MM.1S (cell line): ENCODE measurements at regions not wholly inside any gene's neighbourhood (a gene's known extent, or its start where the extent isn't known, plus 50 kb on each side); places are given as distances from the start of the nearest gene placed in this dataset.
"Not testable (repeated sequence)": the region's sequence is repeated elsewhere in the genome, so short reads cannot be mapped to it uniquely, and the experiment has no call there.

Experiments
- DNase-seq: peaks from one replicate; pipeline ENCODE4 v3.0.0-alpha.2; 2015
- H2AFZ ChIP-seq: fragments of 300-600 bp; sonication (generic); 2 replicates; pipeline ENCODE4 v1.6.0; 2016; ENCODE audit warnings: antibody characterized with exemption, low read length
- H3F3A ChIP-seq: fragments of 300-600 bp; sonication (generic); 2 replicates; pipeline ENCODE4 v1.6.1; 2016; ENCODE audit warnings: mild to moderate bottlenecking, antibody characterized with exemption, low read length, moderate library complexity, mixed read lengths; ENCODE audit not compliant: insufficient read depth
- H3K27ac ChIP-seq: fragments of 300-600 bp; sonication (generic); 2 replicates; pipeline ENCODE4 v1.5.1; 2016; ENCODE audit warnings: mild to moderate bottlenecking, low read length
- H3K27me3 ChIP-seq: fragments of 300-600 bp; sonication (generic); replicated peaks from 2 replicates; pipeline ENCODE4 v1.6.0; 2016; ENCODE audit warnings: low read length; ENCODE audit not compliant: insufficient read depth
- H3K36me3 ChIP-seq: fragments of 300-600 bp; sonication (generic); replicated peaks from 2 replicates; pipeline ENCODE4 v1.6.1; 2016; ENCODE audit warnings: mild to moderate bottlenecking, low read length, mixed read lengths; ENCODE audit not compliant: insufficient read depth
- H3K4me1 ChIP-seq: fragments of 300-600 bp; sonication (generic); 2 replicates; pipeline ENCODE4 v1.6.1; 2016; ENCODE audit warnings: low read length, mixed read lengths
- H3K4me2 ChIP-seq: fragments of 300-600 bp; sonication (generic); 2 replicates; pipeline ENCODE4 v1.6.0; 2016; ENCODE audit warnings: low read depth, low read length
- H3K4me3 ChIP-seq: fragments of 300-600 bp; sonication (generic); 2 replicates; pipeline ENCODE4 v1.5.1; 2016; ENCODE audit warnings: low read length, mixed read lengths
- H3K79me2 ChIP-seq: fragments of 300-600 bp; sonication (generic); 2 replicates; pipeline ENCODE4 v1.6.1; 2016; ENCODE audit warnings: mixed run types, low read length, mixed read lengths
- H3K9ac ChIP-seq: fragments of 300-600 bp; sonication (generic); 2 replicates; pipeline ENCODE4 v1.6.1; 2016; ENCODE audit warnings: low read length, mixed read lengths
- H3K9me2 ChIP-seq: fragments of 300-600 bp; sonication (generic); replicated peaks from 2 replicates; pipeline ENCODE4 v1.6.1; 2016; ENCODE audit warnings: mild to moderate bottlenecking, low read length, mixed read lengths; ENCODE audit not compliant: insufficient read depth
- H3K9me3 ChIP-seq: fragments of 300-600 bp; sonication (generic); replicated peaks from 2 replicates; pipeline ENCODE4 v1.6.1; 2016; ENCODE audit warnings: mild to moderate bottlenecking, low read length, mixed read lengths; ENCODE audit not compliant: insufficient read depth
- H4K20me1 ChIP-seq: fragments of 300-600 bp; sonication (generic); 2 replicates; pipeline ENCODE4 v1.6.1; 2016; ENCODE audit warnings: mild to moderate bottlenecking, low read length, moderate library complexity, mixed read lengths; ENCODE audit not compliant: insufficient read depth
- CTCF ChIP-seq: fragments of 300-600 bp; sonication (generic); IDR thresholded peaks from 2 replicates; pipeline ENCODE4 v1.5.1; 2016; ENCODE audit warnings: antibody characterized with exemption, low read length, mixed read lengths
- EZH2 ChIP-seq: fragments of 300-600 bp; sonication (generic); optimal IDR thresholded peaks from 2 replicates; pipeline ENCODE3; 2017; ENCODE audit warnings: low read depth, mild to moderate bottlenecking, antibody characterized with exemption, low read length, mixed read lengths
- EZH2phosphoT487 ChIP-seq: fragments of 300-600 bp; sonication (generic); IDR thresholded peaks from 2 replicates; pipeline ENCODE4 v1.6.1; 2018; ENCODE audit warnings: antibody characterized with exemption, low read length

GRCh38 chr3:182424006-182424405, 369.3 kb upstream of the ATP11B start:
- Histone ChIP-seq H3K4me1 (no peaks in the 10 kb centered on the region), H3K79me2 (no peaks in the 10 kb centered on the region), H3K9ac (no peak overlapping the region), H3K27ac (no peak overlapping the region), H2AFZ (no peak overlapping the region), H3K36me3 (no peaks in the 10 kb centered on the region), H3K9me2 (no peaks in the 10 kb centered on the region), H3K4me2 (no peak overlapping the region), H3K9me3 (no peaks in the 10 kb centered on the region), H3K27me3 (no peaks in the 10 kb centered on the region), H3K4me3 (no peak overlapping the region), H4K20me1 (no peaks in the 10 kb centered on the region), H3F3A (no peaks in the 10 kb centered on the region)
- no peak for DNase-seq
- TF ChIP-seq EZH2 (no peak), EZH2phosphoT487 (no peak), CTCF (no peak)

GRCh38 chr3:182425926-182426718, 367.2 kb upstream of the ATP11B start:
- not testable (repeated sequence) for H3K4me3 ChIP-seq, H3K9ac ChIP-seq, H3K4me2 ChIP-seq, DNase-seq, H3K79me2 ChIP-seq, H3K36me3 ChIP-seq, H3K4me1 ChIP-seq, H3F3A ChIP-seq, H3K9me2 ChIP-seq, H4K20me1 ChIP-seq, H3K27ac ChIP-seq, H2AFZ ChIP-seq, H3K27me3 ChIP-seq, H3K9me3 ChIP-seq

DNA sequence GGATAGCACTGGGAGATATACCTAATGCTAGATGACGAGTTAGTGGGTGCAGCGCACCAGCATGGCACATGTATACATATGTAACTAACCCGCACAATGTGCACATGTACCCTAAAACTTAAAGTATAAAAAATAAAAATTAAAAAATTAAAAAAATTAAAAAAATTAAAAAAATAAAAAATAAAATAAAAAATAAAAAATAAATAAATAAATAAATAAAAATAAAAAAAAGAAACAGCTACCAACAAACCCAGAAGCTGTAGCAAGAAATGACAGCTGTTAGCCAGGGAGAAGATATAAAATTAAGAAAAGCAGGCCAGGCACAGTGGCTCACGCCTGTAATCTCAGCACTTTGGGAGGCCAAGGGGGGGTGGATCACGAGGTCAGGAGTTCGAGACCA, 361.3 kb upstream of the ATP11B start:
- H3K4me1 ChIP-seq, H3K9me2 ChIP-seq, H3K9ac ChIP-seq, H3K36me3 ChIP-seq, H3K27me3 ChIP-seq, H3K27ac ChIP-seq, H4K20me1 ChIP-seq, DNase-seq, H3K79me2 ChIP-seq, H3K9me3 ChIP-seq, H3F3A ChIP-seq, H2AFZ ChIP-seq, H3K4me2 ChIP-seq, H3K4me3 ChIP-seq: not testable (repeated sequence)

GRCh38 chr3:182435860-182436259, 357.4 kb upstream of the ATP11B start:
- Histone ChIP-seq H3K79me2 (no peaks in the 10 kb centered on the region), H3K36me3 (no peaks in the 10 kb centered on the region), H2AFZ (no peak overlapping the region), H3K27me3 (no peaks in the 10 kb centered on the region), H3K9me2 (no peaks in the 10 kb centered on the region), H3F3A (no peaks in the 10 kb centered on the region), H3K4me2 (no peak overlapping the region), H3K4me3 (no peak overlapping the region), H3K4me1 (no peaks in the 10 kb centered on the region), H4K20me1 (no peaks in the 10 kb centered on the region), H3K27ac (no peak overlapping the region), H3K9me3 (no peaks in the 10 kb centered on the region), H3K9ac (no peak overlapping the region)
- DNase-seq: no peak
- TF ChIP-seq CTCF: no peak
- TF ChIP-seq EZH2phosphoT487: no peak
